ENCODE measurements at regions not wholly inside any gene's neighbourhood (a gene's known extent, or its start where the extent isn't known, plus 50 kb on each side); places are given as distances from the start of the nearest gene placed in this dataset.

DNA sequence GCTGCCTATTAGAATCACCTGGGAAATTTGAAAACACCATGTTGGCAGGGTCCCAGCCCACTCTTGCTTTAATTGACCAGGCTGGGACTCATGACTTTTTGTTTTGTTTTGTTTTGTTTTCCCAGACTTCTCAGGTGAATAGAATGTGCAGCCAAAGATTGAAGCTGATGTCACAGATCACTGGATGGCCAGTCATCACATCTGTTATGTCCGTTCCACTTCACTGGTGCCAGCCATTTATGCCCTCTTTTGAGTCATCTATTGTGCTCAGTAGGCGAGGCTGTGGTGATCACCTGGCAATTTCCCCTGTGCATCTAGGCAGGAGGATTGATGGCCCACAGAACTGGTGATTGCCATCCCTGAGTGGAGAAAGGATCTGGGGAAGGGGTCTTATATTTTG is 297.3 kb downstream of the INSC start:
- Histone ChIP-seq H3K79me1 (ENCODE audit: low read depth, low read length) (no peaks in the 10 kb centered on the region), H4K91ac (ENCODE audit: low read depth, low read length, poor library complexity) (no peak overlapping the region), H3K36me3 (replicated peaks in 1 of 2; ENCODE audit: control insufficient read depth in 2 of 2, insufficient read depth in 2 of 2, low read length in 2 of 2) (no peaks in the 10 kb centered on the region), H3K14ac (ENCODE audit: low read length) (no peak overlapping the region), H3K18ac (ENCODE audit: low read length) (no peak overlapping the region), H2BK120ac (ENCODE audit: low read depth, low read length) (no peak overlapping the region), H3K4ac (ENCODE audit: low read length) (no peak overlapping the region), H3K27me3 (ENCODE audit: control insufficient read depth in 3 of 3, insufficient read depth in 3 of 3, low read depth in 1 of 3, low read length in 3 of 3) (no peaks in the 10 kb centered on the region), H2AFZ (ENCODE audit: low read length) (no peak overlapping the region), H3K9ac (ENCODE audit: low read depth, low read length, poor library complexity) (no peak overlapping the region), H3K23ac (ENCODE audit: low read depth, low read length, poor library complexity) (no peak overlapping the region), H2AK5ac (ENCODE audit: low read depth, low read length) (no peak overlapping the region), H3K9me3 (replicated peaks in 1 of 2; ENCODE audit: control insufficient read depth in 2 of 2, insufficient read depth in 1 of 2, low read depth in 1 of 2, low read length in 2 of 2) (no peaks in the 10 kb centered on the region), H3K4me1 (ENCODE audit: control insufficient read depth in 2 of 2, insufficient read depth in 1 of 2, low read depth in 1 of 2, low read length in 2 of 2) (peaks cover 0 to 1% of the 10 kb centered on the region in 2 donors), H3K27ac (replicated peaks; ENCODE audit: low read length) (no peak overlapping the region), H2BK5ac (ENCODE audit: low read length) (no peak overlapping the region), H2BK12ac (ENCODE audit: low read length) (no peak overlapping the region), H3K4me2 (ENCODE audit: insufficient read depth, low read length, poor library complexity, severe bottlenecking) (no peak overlapping the region), H4K8ac (ENCODE audit: low read depth, low read length) (no peak overlapping the region), H2BK15ac (ENCODE audit: low read length) (no peak overlapping the region), H3K4me3 (ENCODE audit: low read length in 2 of 2) (no peak overlapping the region)
- no CpG with 5 or more reads among the region's 2 CpGs for WGBS, 2 donors (ENCODE audit: extremely low coverage in 2 of 2, insufficient read length in 2 of 2, insufficient replicate concordance in 1 of 2)
- DNase-seq (ENCODE audit: low spot score) = no peak

DNA sequence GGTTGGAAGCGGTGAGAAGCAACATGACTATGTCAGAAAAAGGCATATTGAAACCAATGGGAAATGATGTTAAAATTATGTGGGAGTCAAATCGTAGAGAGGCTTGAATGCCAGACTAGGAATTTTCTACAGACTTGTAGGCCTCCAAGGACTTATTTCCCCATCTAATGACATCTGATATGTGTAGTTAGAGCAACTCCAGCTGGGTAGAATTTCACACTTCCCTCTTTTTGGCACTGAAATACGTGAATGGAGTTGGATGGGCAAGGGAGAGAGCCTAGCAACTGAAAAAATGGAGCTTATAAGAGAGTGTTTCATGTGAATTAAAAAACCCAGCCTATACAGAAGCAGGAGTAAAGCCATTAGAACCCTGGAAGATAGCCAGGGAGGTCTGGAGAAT is 304.2 kb downstream of the INSC start:
- Histone ChIP-seq H2BK120ac (ENCODE audit: low read depth, low read length) (no peak overlapping the region), H3K4me2 (ENCODE audit: insufficient read depth, low read length, poor library complexity, severe bottlenecking) (no peak overlapping the region), H4K8ac (ENCODE audit: low read depth, low read length) (no peak overlapping the region), H3K9me3 (replicated peaks in 1 of 2; ENCODE audit: control insufficient read depth in 2 of 2, insufficient read depth in 1 of 2, low read depth in 1 of 2, low read length in 2 of 2) (no peaks in the 10 kb centered on the region), H2BK12ac (ENCODE audit: low read length) (no peak overlapping the region), H2AK5ac (ENCODE audit: low read depth, low read length) (no peak overlapping the region), H3K4me3 (ENCODE audit: low read length in 2 of 2) (no peak overlapping the region), H3K27me3 (ENCODE audit: control insufficient read depth in 3 of 3, insufficient read depth in 3 of 3, low read depth in 1 of 3, low read length in 3 of 3) (no peaks in the 10 kb centered on the region), H2BK15ac (ENCODE audit: low read length) (no peak overlapping the region), H2BK5ac (ENCODE audit: low read length) (no peak overlapping the region), H3K9ac (ENCODE audit: low read depth, low read length, poor library complexity) (no peak overlapping the region), H3K79me1 (ENCODE audit: low read depth, low read length) (no peaks in the 10 kb centered on the region), H4K91ac (ENCODE audit: low read depth, low read length, poor library complexity) (no peak overlapping the region), H3K4ac (ENCODE audit: low read length) (no peak overlapping the region), H3K27ac (replicated peaks; ENCODE audit: low read length) (no peak overlapping the region), H3K14ac (ENCODE audit: low read length) (no peak overlapping the region), H3K18ac (ENCODE audit: low read length) (no peak overlapping the region), H3K4me1 (ENCODE audit: control insufficient read depth in 2 of 2, insufficient read depth in 1 of 2, low read depth in 1 of 2, low read length in 2 of 2) (peaks cover 0 to 1% of the 10 kb centered on the region in 2 donors), H3K36me3 (replicated peaks in 1 of 2; ENCODE audit: control insufficient read depth in 2 of 2, insufficient read depth in 2 of 2, low read length in 2 of 2) (no peaks in the 10 kb centered on the region), H2AFZ (ENCODE audit: low read length) (no peak overlapping the region), H3K23ac (ENCODE audit: low read depth, low read length, poor library complexity) (no peak overlapping the region)
- WGBS, 2 donors (ENCODE audit: extremely low coverage in 2 of 2, insufficient read length in 2 of 2, insufficient replicate concordance in 1 of 2) = no CpG with 5 or more reads among the region's 3 CpGs
- no peak for DNase-seq (ENCODE audit: low spot score)

GRCh38 chr11:15419696-15420095 is 305.0 kb downstream of the INSC start:
- Histone ChIP-seq H3K4me3 (ENCODE audit: low read length in 2 of 2) (no peak overlapping the region), H3K18ac (ENCODE audit: low read length) (no peak overlapping the region), H3K4me2 (ENCODE audit: insufficient read depth, low read length, poor library complexity, severe bottlenecking) (no peak overlapping the region), H2BK12ac (ENCODE audit: low read length) (no peak overlapping the region), H3K14ac (ENCODE audit: low read length) (no peak overlapping the region), H3K9me3 (replicated peaks in 1 of 2; ENCODE audit: control insufficient read depth in 2 of 2, insufficient read depth in 1 of 2, low read depth in 1 of 2, low read length in 2 of 2) (no peaks in the 10 kb centered on the region), H3K9ac (ENCODE audit: low read depth, low read length, poor library complexity) (no peak overlapping the region), H2AK5ac (ENCODE audit: low read depth, low read length) (no peak overlapping the region), H3K79me1 (ENCODE audit: low read depth, low read length) (no peaks in the 10 kb centered on the region), H4K91ac (ENCODE audit: low read depth, low read length, poor library complexity) (no peak overlapping the region), H4K8ac (ENCODE audit: low read depth, low read length) (no peak overlapping the region), H2AFZ (ENCODE audit: low read length) (no peak overlapping the region), H3K27me3 (ENCODE audit: control insufficient read depth in 3 of 3, insufficient read depth in 3 of 3, low read depth in 1 of 3, low read length in 3 of 3) (no peaks in the 10 kb centered on the region), H3K27ac (replicated peaks; ENCODE audit: low read length) (no peak overlapping the region), H2BK120ac (ENCODE audit: low read depth, low read length) (no peak overlapping the region), H3K4ac (ENCODE audit: low read length) (no peak overlapping the region), H3K23ac (ENCODE audit: low read depth, low read length, poor library complexity) (no peak overlapping the region), H3K4me1 (ENCODE audit: control insufficient read depth in 2 of 2, insufficient read depth in 1 of 2, low read depth in 1 of 2, low read length in 2 of 2) (peaks cover 0 to 1% of the 10 kb centered on the region in 2 donors), H2BK5ac (ENCODE audit: low read length) (no peak overlapping the region), H2BK15ac (ENCODE audit: low read length) (no peak overlapping the region), H3K36me3 (replicated peaks in 1 of 2; ENCODE audit: control insufficient read depth in 2 of 2, insufficient read depth in 2 of 2, low read length in 2 of 2) (no peaks in the 10 kb centered on the region)
- no peak for DNase-seq (ENCODE audit: low spot score)
- no CpG with 5 or more reads among the region's 1 CpG for WGBS, 2 donors (ENCODE audit: extremely low coverage in 2 of 2, insufficient read length in 2 of 2, insufficient replicate concordance in 1 of 2)

- H3K36me3 ChIP-seq (replicated peaks in 1 of 2; ENCODE audit: control insufficient read depth in 2 of 2, insufficient read depth in 2 of 2, low read length in 2 of 2) = no peaks in the 10 kb centered on the region
- no peaks in the 10 kb centered on the region for H3K79me1 ChIP-seq (ENCODE audit: low read depth, low read length)
- WGBS, 2 donors (ENCODE audit: extremely low coverage in 2 of 2, insufficient read length in 2 of 2, insufficient replicate concordance in 1 of 2) = no CpG with 5 or more reads among the region's 3 CpGs
- no peak overlapping the region for H3K27ac ChIP-seq (replicated peaks; ENCODE audit: low read length)
- H3K4me2 ChIP-seq (ENCODE audit: insufficient read depth, low read length, poor library complexity, severe bottlenecking) = no peak overlapping the region
- no peaks in the 10 kb centered on the region for H3K9me3 ChIP-seq (replicated peaks in 1 of 2; ENCODE audit: control insufficient read depth in 2 of 2, insufficient read depth in 1 of 2, low read depth in 1 of 2, low read length in 2 of 2)
- no peak overlapping the region for H2BK5ac ChIP-seq (ENCODE audit: low read length)
- H2BK120ac ChIP-seq (ENCODE audit: low read depth, low read length) = no peak overlapping the region
- no peak overlapping the region for H3K14ac ChIP-seq (ENCODE audit: low read length)
- no peak overlapping the region for H2AFZ ChIP-seq (ENCODE audit: low read length)
- no peak overlapping the region for H3K4me3 ChIP-seq (ENCODE audit: low read length in 2 of 2)
- no peaks in the 10 kb centered on the region for H3K4me1 ChIP-seq (ENCODE audit: control insufficient read depth in 2 of 2, insufficient read depth in 1 of 2, low read depth in 1 of 2, low read length in 2 of 2)
- no peak for DNase-seq (ENCODE audit: low spot score)
- H3K23ac ChIP-seq (ENCODE audit: low read depth, low read length, poor library complexity) = no peak overlapping the region
- H2BK15ac ChIP-seq (ENCODE audit: low read length) = no peak overlapping the region
- H4K91ac ChIP-seq (ENCODE audit: low read depth, low read length, poor library complexity) = no peak overlapping the region
- H3K27me3 ChIP-seq (ENCODE audit: control insufficient read depth in 3 of 3, insufficient read depth in 3 of 3, low read depth in 1 of 3, low read length in 3 of 3) = no peaks in the 10 kb centered on the region
- no peak overlapping the region for H3K4ac ChIP-seq (ENCODE audit: low read length)
- H4K8ac ChIP-seq (ENCODE audit: low read depth, low read length) = no peak overlapping the region
- no peak overlapping the region for H3K9ac ChIP-seq (ENCODE audit: low read depth, low read length, poor library complexity)
- no peak overlapping the region for H2AK5ac ChIP-seq (ENCODE audit: low read depth, low read length)
- H2BK12ac ChIP-seq (ENCODE audit: low read length) = no peak overlapping the region
- no peak overlapping the region for H3K18ac ChIP-seq (ENCODE audit: low read length)
These were observed 315.7 kb downstream of the INSC start for GRCh38 chr11:15430381-15430780.

All from neuronal stem cell (in vitro differentiated cells).